GM12892 (cell line): ENCODE measurements at regions not wholly inside any gene's neighbourhood (a gene's known extent, or its start where the extent isn't known, plus 50 kb on each side); places are given as distances from the start of the nearest gene placed in this dataset.
"Not testable (repeated sequence)": the region's sequence is repeated elsewhere in the genome, so short reads cannot be mapped to it uniquely, and the experiment has no call there.

Experiments
- POLR2A ChIP-seq: IDR thresholded peaks from 2 replicates; pipeline ENCODE4 v1.6.1; 2011; ENCODE audit warnings: low read depth, low read length, control low read depth
- POLR2AphosphoS5 ChIP-seq: IDR thresholded peaks from 2 replicates; pipeline ENCODE4 v1.6.1; 2011; ENCODE audit warnings: low read depth, low read length, control low read depth

DNA sequence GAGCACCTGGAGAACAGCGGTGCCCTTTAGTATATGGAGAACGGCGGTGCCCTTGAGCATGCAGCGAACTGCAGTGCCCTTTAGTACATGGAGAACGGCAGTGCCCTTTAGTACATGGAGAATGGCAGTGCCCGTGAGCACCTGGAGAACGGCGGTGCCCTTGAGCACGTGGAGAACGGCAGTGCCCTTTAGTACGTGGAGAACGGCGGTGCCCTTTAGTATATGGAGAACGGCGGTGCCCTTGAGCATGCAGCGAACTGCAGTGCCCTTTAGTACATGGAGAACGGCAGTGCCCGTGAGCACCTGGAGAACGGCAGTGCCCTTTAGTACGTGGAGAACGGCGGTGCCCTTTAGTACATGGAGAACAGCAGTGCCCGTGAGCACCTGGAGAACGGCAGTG lies 151.8 kb downstream of the DLL1 start:
- TF ChIP-seq POLR2A, POLR2AphosphoS5: not testable (repeated sequence)
